ENCODE measurements at regions not wholly inside any gene's neighbourhood (a gene's known extent, or its start where the extent isn't known, plus 50 kb on each side); places are given as distances from the start of the nearest gene placed in this dataset.
"Not testable (repeated sequence)": the region's sequence is repeated elsewhere in the genome, so short reads cannot be mapped to it uniquely, and the experiment has no call there.

GRCh38 chr22:17284466-17284865 lies 65.2 kb upstream of the ADA2 start:
- POLR2A ChIA-PET: no interaction called here
- H3K4me3 ChIP-seq (ENCODE audit: low read depth, low read length): no peak overlapping the region
- no peaks in the 10 kb centered on the region for H3K9me3 ChIP-seq (ENCODE audit: control insufficient read depth, insufficient read depth, low read depth, low read length)
- no peaks in the 10 kb centered on the region for H3K36me3 ChIP-seq (ENCODE audit: control insufficient read depth in 2 of 2, insufficient read depth in 1 of 2, low read length in 2 of 2)
- H3K4me1 ChIP-seq (ENCODE audit: control insufficient read depth, insufficient read depth, low read length): no peaks in the 10 kb centered on the region
- TF ChIP-seq ZNF121 (tag by site-specific recombination; IDR thresholded peaks at IDR 0.05): no peak
- TF ChIP-seq MYNN (tag by site-specific recombination; IDR thresholded peaks at IDR 0.05; ENCODE audit: borderline replicate concordance): no peak
- TF ChIP-seq YY1 (tag by site-specific recombination; IDR thresholded peaks at IDR 0.05): no peak
- TF ChIP-seq ZNF280D (tag by site-specific recombination; IDR thresholded peaks at IDR 0.05): no peak
- TF ChIP-seq PRDM10 (tag by site-specific recombination; IDR thresholded peaks at IDR 0.05): no peak
- no peak for TF ChIP-seq ZNF830 (tag by site-specific recombination; IDR thresholded peaks at IDR 0.05; ENCODE audit: low read depth)
- no peak for TF ChIP-seq TSHZ1 (tag by site-specific recombination; IDR thresholded peaks at IDR 0.05; ENCODE audit: borderline replicate concordance)
- no peak for TF ChIP-seq ZXDB (tag by site-specific recombination; IDR thresholded peaks at IDR 0.05)
- TF ChIP-seq ZNF354C (tag by site-specific recombination; IDR thresholded peaks at IDR 0.05; ENCODE audit: borderline replicate concordance, low read depth): no peak
- TF ChIP-seq ZNF416 (tag by site-specific recombination; IDR thresholded peaks at IDR 0.05): no peak
- TF ChIP-seq ZNF596 (tag by site-specific recombination; IDR thresholded peaks at IDR 0.05): no peak
- no peak for TF ChIP-seq ZEB2 (tag by site-specific recombination; IDR thresholded peaks at IDR 0.05)
- no peak overlapping the region for H3K27ac ChIP-seq (ENCODE audit: extremely low read depth, low read depth, low read length)
- CTCF ChIA-PET: interaction anchor here (0.9 kb wide), 1 partner anchor 113 kb away, joined by 4 read pairs; no protein-coding TSS in a partner anchor

- POLR2A ChIA-PET; H3K27ac ChIP-seq (ENCODE audit: extremely low read depth, low read depth, low read length); H3K36me3 ChIP-seq (ENCODE audit: control insufficient read depth in 2 of 2, insufficient read depth in 1 of 2, low read length in 2 of 2); H3K4me3 ChIP-seq (ENCODE audit: low read depth, low read length); CTCF ChIA-PET; H3K9me3 ChIP-seq (ENCODE audit: control insufficient read depth, insufficient read depth, low read depth, low read length); H3K4me1 ChIP-seq (ENCODE audit: control insufficient read depth, insufficient read depth, low read length): not testable (repeated sequence)
- peak; percentile 67; the same call in 1 of the 2 replicates for TF ChIP-seq ZNF18 (tag by site-specific recombination; IDR thresholded peaks at IDR 0.05)
Observed at GRCh38 chr22:17283865-17284264, 64.6 kb upstream of the ADA2 start.
